ENCODE measurements at regions not wholly inside any gene's neighbourhood (a gene's known extent, or its start where the extent isn't known, plus 50 kb on each side); places are given as distances from the start of the nearest gene placed in this dataset.
"Not testable (repeated sequence)": the region's sequence is repeated elsewhere in the genome, so short reads cannot be mapped to it uniquely, and the experiment has no call there.

- Histone ChIP-seq H3K4me3 (no peak overlapping the region), H3K4me1 (peaks cover 20% of the 10 kb centered on the region), H3K27ac (no peak overlapping the region), H3K9me3 (no peaks in the 10 kb centered on the region), H3K27me3 (no peaks in the 10 kb centered on the region), H3K36me3 (no peaks in the 10 kb centered on the region)
- ATAC-seq (no peak), DNase-seq (no peak)
- intact Hi-C loops (cut with DNase I), result no loop called here
- no peak for TF ChIP-seq CTCF (IDR thresholded peaks at IDR 0.05)
These were observed 180.0 kb upstream of the SMAD3 start for GRCh38 chr15:66885281-66885915.

GRCh38 chr15:66886241-66886675 lies 179.1 kb upstream of the SMAD3 start:
- H3K4me1 ChIP-seq, result peaks cover 20% of the 10 kb centered on the region
- ATAC-seq, result no peak
- H3K36me3 ChIP-seq, result no peaks in the 10 kb centered on the region
- H3K27me3 ChIP-seq, result no peaks in the 10 kb centered on the region
- H3K4me3 ChIP-seq, result no peak overlapping the region
- no peak for DNase-seq
- intact Hi-C loops (cut with DNase I), result no loop called here
- H3K9me3 ChIP-seq, result no peaks in the 10 kb centered on the region
- TF ChIP-seq CTCF (IDR thresholded peaks at IDR 0.05), result no peak
- H3K27ac ChIP-seq, result no peak overlapping the region

DNA sequence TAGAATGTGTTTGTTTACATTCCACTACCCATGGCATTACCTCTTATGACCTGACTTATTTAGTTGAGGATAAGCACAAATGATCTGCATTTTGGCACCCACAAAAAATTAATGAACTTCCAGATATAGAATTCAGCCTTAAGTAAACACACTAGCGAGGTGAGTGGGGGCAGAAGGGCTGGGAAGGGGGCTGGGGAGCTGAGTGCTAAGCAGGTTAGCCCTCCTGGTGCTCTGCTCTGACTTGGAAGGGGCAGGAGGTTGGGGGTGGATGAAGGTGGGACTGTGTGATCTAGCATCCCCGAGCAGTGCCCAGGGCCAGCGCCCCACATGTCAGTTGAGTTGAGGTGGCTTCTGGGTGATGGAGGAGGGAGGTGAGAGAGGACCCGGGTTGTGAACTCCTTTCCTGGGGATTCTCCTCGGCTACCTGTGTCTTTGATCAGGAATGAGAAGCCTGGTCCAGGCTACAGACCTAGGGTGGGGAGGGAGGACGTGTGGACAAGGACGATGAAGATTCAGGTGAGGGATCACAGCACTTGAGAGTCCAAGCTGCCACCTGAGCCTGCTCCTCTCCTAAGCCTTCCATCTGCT lies 178.6 kb upstream of the SMAD3 start:
- no peak for ATAC-seq
- no peak overlapping the region for H3K4me3 ChIP-seq

GRCh38 chr15:66889298-66889697 lies 176.1 kb upstream of the SMAD3 start:
- DNase-seq; H3K9me3 ChIP-seq; ATAC-seq; H3K27ac ChIP-seq; intact Hi-C loops (cut with DNase I); H3K27me3 ChIP-seq; H3K36me3 ChIP-seq; H3K4me1 ChIP-seq; H3K4me3 ChIP-seq: not testable (repeated sequence)

More for the DNA sequence above, 178.6 kb upstream of the SMAD3 start:
- no peak overlapping the region for H3K27ac ChIP-seq
- TF ChIP-seq CTCF (IDR thresholded peaks at IDR 0.05), result no peak
- H3K9me3 ChIP-seq, result no peaks in the 10 kb centered on the region
- no peak for DNase-seq
- peaks cover 20% of the 10 kb centered on the region for H3K4me1 ChIP-seq
- H3K27me3 ChIP-seq, result no peaks in the 10 kb centered on the region
- intact Hi-C loops (cut with DNase I), result no loop called here
- no peaks in the 10 kb centered on the region for H3K36me3 ChIP-seq

DNA sequence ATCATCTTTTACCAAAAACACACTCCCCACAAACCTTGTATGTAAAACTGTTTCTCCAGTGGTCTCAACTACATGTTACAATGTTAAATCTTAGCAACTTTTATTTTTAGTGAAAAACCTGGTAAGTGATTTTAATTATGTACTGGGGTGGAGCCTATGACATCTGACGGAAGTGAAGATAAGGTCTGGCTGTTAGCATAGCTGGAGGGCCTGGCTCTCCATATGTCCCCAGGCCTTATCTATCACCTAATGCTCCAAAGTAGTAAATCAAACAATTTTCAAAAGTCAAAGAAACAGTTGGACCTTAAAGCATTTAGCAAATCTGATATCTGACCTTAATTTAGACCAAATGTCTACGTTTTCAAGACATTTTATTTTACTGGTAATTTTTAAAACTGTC lies 173.6 kb upstream of the SMAD3 start:
- H3K36me3 ChIP-seq, result no peaks in the 10 kb centered on the region
- H3K27me3 ChIP-seq, result no peaks in the 10 kb centered on the region
- no peaks in the 10 kb centered on the region for H3K4me1 ChIP-seq
- no peak overlapping the region for H3K4me3 ChIP-seq
- TF ChIP-seq CTCF (IDR thresholded peaks at IDR 0.05), result no peak
- H3K27ac ChIP-seq, result no peak overlapping the region
- ATAC-seq (no peak), DNase-seq (no peak)
- intact Hi-C loops (cut with DNase I), result no loop called here
- H3K9me3 ChIP-seq, result no peaks in the 10 kb centered on the region

DNA sequence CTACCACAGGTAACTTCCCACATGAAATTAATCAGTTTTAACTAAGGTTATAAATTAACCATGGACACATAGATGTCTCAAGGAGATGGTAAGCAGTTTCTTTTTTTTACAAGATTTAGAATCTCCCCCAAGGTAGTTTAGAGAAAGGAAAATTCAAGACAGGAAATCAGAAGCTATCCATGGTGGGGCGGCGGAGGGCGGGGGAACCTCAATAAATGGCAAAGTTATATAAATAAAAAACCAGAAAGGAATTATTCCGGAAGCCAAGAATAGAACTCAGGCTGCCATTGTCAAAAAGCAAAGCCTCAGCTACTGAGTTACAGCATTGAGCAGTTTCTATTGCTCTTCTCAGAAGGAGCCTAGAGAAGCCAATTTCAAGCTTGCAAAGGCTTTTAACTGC lies 172.1 kb upstream of the SMAD3 start:
- H3K27me3 ChIP-seq, result no peaks in the 10 kb centered on the region
- TF ChIP-seq CTCF (IDR thresholded peaks at IDR 0.05), result no peak
- no peak for ATAC-seq
- H3K4me3 ChIP-seq, result no peak overlapping the region
- no peaks in the 10 kb centered on the region for H3K36me3 ChIP-seq
- intact Hi-C loops (cut with DNase I), result no loop called here
- no peaks in the 10 kb centered on the region for H3K4me1 ChIP-seq
- no peak for DNase-seq
- H3K9me3 ChIP-seq, result no peaks in the 10 kb centered on the region
- no peak overlapping the region for H3K27ac ChIP-seq
